GDM1 (cell line): ENCODE measurements at regions not wholly inside any gene's neighbourhood (a gene's known extent, or its start where the extent isn't known, plus 50 kb on each side); places are given as distances from the start of the nearest gene placed in this dataset.
"Not testable (repeated sequence)": the region's sequence is repeated elsewhere in the genome, so short reads cannot be mapped to it uniquely, and the experiment has no call there.

Experiments
- DNase-seq: peaks from one replicate; lab custom pipeline; 2025; lab: John Stamatoyannopoulos, UW

GRCh38 chr1:113303267-113303666 lies 87.0 kb upstream of the MAGI3 start:
- DNase-seq = no peak

GRCh38 chr1:113305029-113305428 lies 85.3 kb upstream of the MAGI3 start:
- DNase-seq = not testable (repeated sequence)

GRCh38 chr1:113307771-113308445 lies 82.4 kb upstream of the MAGI3 start:
- no peak for DNase-seq

GRCh38 chr1:113312651-113313050 lies 77.7 kb upstream of the MAGI3 start:
- not testable (repeated sequence) for DNase-seq

GRCh38 chr1:113314600-113314999 lies 75.7 kb upstream of the MAGI3 start:
- no peak for DNase-seq

GRCh38 chr1:113320272-113320671 lies 70.0 kb upstream of the MAGI3 start:
- no peak for DNase-seq

GRCh38 chr1:113320972-113321680 lies 69.2 kb upstream of the MAGI3 start:
- DNase-seq = no peak

- DNase-seq = no peak
These were observed 68.4 kb upstream of the MAGI3 start for GRCh38 chr1:113321771-113322387.

GRCh38 chr1:113322439-113322838 lies 67.9 kb upstream of the MAGI3 start:
- no peak for DNase-seq

GRCh38 chr1:113325022-113325421 lies 65.3 kb upstream of the MAGI3 start:
- DNase-seq = no peak

- DNase-seq = no peak
These were observed 63.3 kb upstream of the MAGI3 start for GRCh38 chr1:113326976-113327375.

- no peak for DNase-seq
These were observed 57.3 kb upstream of the MAGI3 start for GRCh38 chr1:113333056-113333455.

GRCh38 chr1:113340038-113340437 lies 50.3 kb upstream of the MAGI3 start:
- no peak for DNase-seq
